SK-N-SH (cell line): ENCODE measurements at regions not wholly inside any gene's neighbourhood (a gene's known extent, or its start where the extent isn't known, plus 50 kb on each side); places are given as distances from the start of the nearest gene placed in this dataset.

ENCODE experiments used
- CTCF ChIA-PET: fragments of 300-600, 350-600 bp; formaldehyde crosslinking; extraction: SDS; loops from one replicate; lab custom pipeline; 2021; lab: Yijun Ruan, JAX
- POLR2A ChIA-PET: fragments of 350-600 bp; sonication (Branson Sonifier 250); formaldehyde crosslinking; extraction: SDS; loops from one replicate; lab custom pipeline; 2020; ENCODE audit warnings: antibody characterized with exemption, inconsistent platforms; lab: Yijun Ruan, JAX
- DNase-seq: peaks from one replicate; pipeline ENCODE4 v3.0.0; 2012
- H2AFZ ChIP-seq: fragments of 200-600 bp; sonication (generic); 2 replicates; pipeline ENCODE4 v1.8.1; 2016; ENCODE audit warnings: antibody characterized with exemption, mild to moderate bottlenecking, low read depth
- H3F3A ChIP-seq: fragments of 200-600 bp; sonication (generic); replicated peaks from 2 replicates; pipeline ENCODE3; 2016; ENCODE audit warnings: antibody characterized with exemption, mild to moderate bottlenecking; ENCODE audit not compliant: insufficient read depth
- H3K27ac ChIP-seq, 2 experiments: fragments of 200-500 bp in 1 of 2; fragments of 200-600 bp in 1 of 2; sonication (Bioruptor generic) in 1 of 2; sonication (generic), shearing (Covaris generic) in 1 of 2; 2 replicates each; pipeline versions ENCODE4 v1.5.1 to v1.6.1; 2014 to 2016; ENCODE audit warnings: low read depth in 2 of 2, inconsistent platforms in 1 of 2, low read length in 1 of 2, mild to moderate bottlenecking in 1 of 2, mixed read lengths in 1 of 2
- H3K27me3 ChIP-seq: fragments of 200-600 bp; sonication (generic), shearing (Covaris generic); 2 replicates; pipeline ENCODE4 v1.6.1; 2016; ENCODE audit warnings: mixed run types; ENCODE audit not compliant: insufficient read depth
- H3K36me3 ChIP-seq, 2 experiments: fragments of 200-500 bp in 1 of 2; fragments of 200-600 bp in 1 of 2; sonication (Bioruptor generic) in 1 of 2; sonication (generic) in 1 of 2; replicated peaks in 1 of 2; 2 replicates each; pipeline versions ENCODE3 to v1.5.1; 2014 to 2016; ENCODE audit warnings: low read length in 1 of 2, mild to moderate bottlenecking in 1 of 2; ENCODE audit not compliant: insufficient read depth in 2 of 2, control insufficient read depth in 1 of 2
- H3K4me1 ChIP-seq, 2 experiments: fragments of 200-500 bp in 1 of 2; fragments of 200-600 bp in 1 of 2; sonication (Bioruptor generic) in 1 of 2; sonication (generic), shearing (Covaris generic) in 1 of 2; 2 replicates each; pipeline versions ENCODE4 v1.5.1 to v1.6.1; 2014 to 2016; ENCODE audit warnings: low read depth in 1 of 2, low read length in 1 of 2, mixed run types in 1 of 2; ENCODE audit not compliant: insufficient read depth in 2 of 2, control insufficient read depth in 1 of 2
- H3K4me2 ChIP-seq: fragments of 200-600 bp; sonication (generic), shearing (Covaris generic); 2 replicates; pipeline ENCODE4 v1.6.1; 2017; ENCODE audit warnings: mixed run types
- H3K4me3 ChIP-seq, 2 experiments: fragments of 200-500 bp in 1 of 2; fragments of 200-600 bp in 1 of 2; sonication (Bioruptor generic) in 1 of 2; sonication (generic), shearing (Covaris generic) in 1 of 2; 2 replicates each; pipeline versions ENCODE4 v1.5.1 to v1.8.1; 2014 to 2016; ENCODE audit warnings: low read depth in 2 of 2, inconsistent platforms in 1 of 2, low read length in 1 of 2, mild to moderate bottlenecking in 1 of 2, mixed read lengths in 1 of 2, moderate library complexity in 1 of 2
- H3K79me2 ChIP-seq: fragments of 200-600 bp; sonication (generic); 2 replicates; pipeline ENCODE4 v1.8.1; 2017; ENCODE audit warnings: mild to moderate bottlenecking; ENCODE audit not compliant: insufficient read depth
- H3K9ac ChIP-seq: fragments of 200-600 bp; sonication (generic); 2 replicates; pipeline ENCODE4 v1.6.1; 2017; ENCODE audit warnings: mixed run types
- H3K9me2 ChIP-seq: fragments of 200-600 bp; sonication (generic); 2 replicates; pipeline ENCODE4 v1.6.1; 2017; ENCODE audit warnings: mixed run types
- H3K9me3 ChIP-seq: fragments of 200-600 bp; sonication (generic); 2 replicates; pipeline ENCODE4 v1.6.1; 2017; ENCODE audit warnings: mixed run types, mild to moderate bottlenecking, moderate library complexity
- H4K20me1 ChIP-seq: fragments of 200-600 bp; sonication (generic); 2 replicates; pipeline ENCODE4 v1.6.1; 2017; ENCODE audit warnings: mild to moderate bottlenecking, mixed run types; ENCODE audit not compliant: insufficient read depth
- CHD2 ChIP-seq: fragments of 150-350 bp; IDR thresholded peaks from 2 replicates; pipeline ENCODE4 v1.6.1; 2018; ENCODE audit warnings: low read length; ENCODE audit not compliant: partially characterized antibody
- ELF1 ChIP-seq: IDR thresholded peaks from 2 replicates; pipeline ENCODE4 v1.4.0; 2012
- EP300 ChIP-seq, 2 experiments: IDR thresholded peaks; 2 replicates each; pipeline versions ENCODE4 v1.4.0 to v1.6.1; 2012; ENCODE audit warnings: borderline replicate concordance in 1 of 2, low read depth in 1 of 2, low read length in 1 of 2
- EZH2phosphoT487 ChIP-seq: fragments of 200-600 bp; sonication (generic); IDR thresholded peaks from 2 replicates; pipeline ENCODE4 v1.6.1; 2017; ENCODE audit warnings: low read depth, mixed run types, mild to moderate bottlenecking, antibody characterized with exemption, moderate library complexity, borderline replicate concordance
- FOSL2 ChIP-seq: IDR thresholded peaks from 2 replicates; pipeline ENCODE4 v1.4.0; 2012; ENCODE audit warnings: low read depth, mild to moderate bottlenecking, moderate library complexity, borderline replicate concordance
- FOXJ3 ChIP-seq: sonication (generic); formaldehyde crosslinking; IDR thresholded peaks from 2 replicates; pipeline ENCODE4 v1.5.1; 2020; ENCODE audit warnings: mild to moderate bottlenecking, missing genetic modification reagents
- FOXM1 ChIP-seq: IDR thresholded peaks from 2 replicates; pipeline ENCODE4 v1.4.0; 2012; ENCODE audit warnings: low read depth, mild to moderate bottlenecking
- GATA2 ChIP-seq: sonication (generic); formaldehyde crosslinking; IDR thresholded peaks from 2 replicates; pipeline ENCODE4 v1.5.0; 2020; ENCODE audit warnings: mild to moderate bottlenecking, missing genetic modification reagents
- JUND ChIP-seq: IDR thresholded peaks from 2 replicates; pipeline ENCODE4 v1.4.0; 2012
- MAX ChIP-seq: IDR thresholded peaks from 2 replicates; pipeline ENCODE4 v1.4.0; 2012; ENCODE audit warnings: low read depth
- MEF2A ChIP-seq: IDR thresholded peaks from 2 replicates; pipeline ENCODE4 v1.4.0; 2012; ENCODE audit warnings: low read depth, borderline replicate concordance
- MXI1 ChIP-seq: IDR thresholded peaks from 2 replicates; pipeline ENCODE4 v1.6.1; 2012; ENCODE audit warnings: mild to moderate bottlenecking, low read depth, low read length, improper control_type of control experiment
- PBX3 ChIP-seq: IDR thresholded peaks from 2 replicates; pipeline ENCODE4; 2012
- POLR2AphosphoS5 ChIP-seq: IDR thresholded peaks from 2 replicates; pipeline ENCODE4 v1.6.1; 2012; ENCODE audit warnings: low read depth, low read length
- RAD21 ChIP-seq: IDR thresholded peaks from 2 replicates; pipeline ENCODE4 v1.6.1; 2012; ENCODE audit warnings: mild to moderate bottlenecking, low read length
- RCOR1 ChIP-seq: fragments of 150-350 bp; IDR thresholded peaks from 2 replicates; pipeline ENCODE4 v1.6.1; 2017; ENCODE audit warnings: antibody characterized with exemption, low read length
- REST ChIP-seq: IDR thresholded peaks from 2 replicates; pipeline ENCODE4 v1.6.1; 2012; ENCODE audit warnings: mild to moderate bottlenecking, low read depth, low read length, moderate library complexity
- RFX5 ChIP-seq: IDR thresholded peaks from 2 replicates; pipeline ENCODE4 v1.6.1; 2012; ENCODE audit warnings: mild to moderate bottlenecking, improper control_type of control experiment, low read length
- RXRA ChIP-seq: IDR thresholded peaks from 2 replicates; pipeline ENCODE4 v1.4.0; 2012; ENCODE audit warnings: low read depth, mild to moderate bottlenecking, borderline replicate concordance
- SIN3A ChIP-seq: IDR thresholded peaks from 2 replicates; pipeline ENCODE4 v1.6.1; 2012; ENCODE audit warnings: low read depth, mild to moderate bottlenecking, low read length, moderate library complexity, borderline replicate concordance
- TAF1 ChIP-seq: IDR thresholded peaks from 2 replicates; pipeline ENCODE4 v1.6.1; 2012; ENCODE audit warnings: low read depth, mild to moderate bottlenecking, low read length, moderate library complexity, borderline replicate concordance
- TCF12 ChIP-seq: IDR thresholded peaks from 2 replicates; pipeline ENCODE4 v1.4.0; 2012
- TEAD4 ChIP-seq: IDR thresholded peaks from 2 replicates; pipeline ENCODE4 v1.4.0; 2012; ENCODE audit warnings: mild to moderate bottlenecking, borderline replicate concordance; ENCODE audit not compliant: insufficient read depth
- USF1 ChIP-seq: IDR thresholded peaks from 2 replicates; pipeline ENCODE4 v1.4.0; 2012; ENCODE audit warnings: low read depth, borderline replicate concordance
- USF2 ChIP-seq: fragments of 150-350 bp; IDR thresholded peaks from 2 replicates; pipeline ENCODE4 v1.6.1; 2017; ENCODE audit warnings: antibody characterized with exemption, low read length, low read depth, borderline replicate concordance
- ZBTB33 ChIP-seq: IDR thresholded peaks from 2 replicates; pipeline ENCODE4 v1.4.0; 2012; ENCODE audit warnings: low read depth, borderline replicate concordance
- WGBS: methylation state at CpG from one replicate; pipeline ENCODE4 v1.1.6; 2017; ENCODE audit warnings: low lambda C conversion rate; 5-methylcytosine and 5-hydroxymethylcytosine counted together

- 0 out of 4 replicates have a peak, but pooled peaks cover 0 to 5% of the 10 kb centered on the region in 2 experiments for H3K4me1 ChIP-seq
- H3F3A ChIP-seq: no peaks in the 10 kb centered on the region
- H3K27me3 ChIP-seq: no peaks in the 10 kb centered on the region
- WGBS: 41% methylated on average over 10 of the region's 10 CpGs
- POLR2A ChIA-PET: no interaction called here
- no peak overlapping the region for H3K4me3 ChIP-seq
- no peaks in the 10 kb centered on the region for H3K9me2 ChIP-seq
- H3K9ac ChIP-seq: peak overlapping the region; percentile 41; the same call in 1 of the 2 replicates
- H3K79me2 ChIP-seq: no peaks in the 10 kb centered on the region
- H3K27ac ChIP-seq: peak overlapping the region in 1 of 2 experiments; percentile 78; a peak in 2 of 4 replicates
- H2AFZ ChIP-seq: peak overlapping the region; percentile 47; the same call in 1 of the 2 replicates
- H3K9me3 ChIP-seq: no peaks in the 10 kb centered on the region
- no peaks in the 10 kb centered on the region for H3K36me3 ChIP-seq
- H4K20me1 ChIP-seq: no peaks in the 10 kb centered on the region
- CTCF ChIA-PET: interaction anchor here (1.0 to 3.1 kb wide), 4 partner anchors 9 to 91 kb away, joined by 3 to 9 read pairs (median 4); no protein-coding TSS in a partner anchor
- DNase-seq: no peak
- H3K4me2 ChIP-seq: no peak overlapping the region
- TF ChIP-seq FOXJ3 (no peak), TEAD4 (no peak), MXI1 (no peak), POLR2AphosphoS5 (no peak), EZH2phosphoT487 (no peak), MAX (peak; percentile 64; the same call in 1 of the 2 replicates), PBX3 (peak; percentile 44), TCF12 (peak; percentile 61; the same call in 1 of the 2 replicates), MEF2A (no peak), SIN3A (no peak), JUND (peak; percentile 52; the same call in 1 of the 2 replicates), RAD21 (no peak), USF2 (no peak), CHD2 (no peak), ELF1 (no peak), RCOR1 (no peak), FOSL2 (peak; percentile 76), REST (no peak), TAF1 (no peak; the same call in 1 of the 2 replicates), RXRA (no peak), USF1 (no peak), ZBTB33 (no peak), GATA2 (CRISPR knock-in tag) (no peak), EP300 (IDR thresholded peaks at IDR 0.05; ENCODE audit: borderline replicate concordance in 1 of 2, low read depth in 1 of 2, low read length in 1 of 2) (peak in 1 of 2 experiments; percentile 61; a peak in 1 of 4 replicates), RFX5 (no peak), FOXM1 (no peak)
Measured at GRCh38 chr10:30736685-30737232, 107.2 kb upstream of the LYZL2 start.
